Activated CD4-positive, alpha-beta T cell treated with anti-CD3 and anti-CD28 coated beads, Interleukin-2, amount 10 ng/mL, durations not matched to agents 7 days and 5 days (primary cell): ENCODE measurements at regions not wholly inside any gene's neighbourhood (a gene's known extent, or its start where the extent isn't known, plus 50 kb on each side); places are given as distances from the start of the nearest gene placed in this dataset.

Experiments used
- CTCF ChIA-PET: fragments of 350-600 bp; sonication (Branson Sonifier 250); formaldehyde crosslinking; loops from one replicate; lab custom pipeline; 2021; ENCODE audit warnings: antibody characterized with exemption; lab: Charles Lee
- POLR2A ChIA-PET: fragments of 350-600 bp; sonication (Branson Sonifier 250); formaldehyde crosslinking; loops from one replicate; lab custom pipeline; 2021; ENCODE audit warnings: antibody characterized with exemption; lab: Charles Lee
- DNase-seq: peaks from one replicate; pipeline ENCODE4 v3.0.0-alpha.2; 2020
- H3K27ac Mint-ChIP-seq: one replicate; pipeline ENCODE4 v1.8.0; 2021; ENCODE audit warnings: mild to moderate bottlenecking, moderate library complexity, mixed read lengths
- H3K27me3 Mint-ChIP-seq: one replicate; pipeline ENCODE4 v1.8.0; 2021; ENCODE audit warnings: mixed read lengths
- H3K36me3 Mint-ChIP-seq: one replicate; pipeline ENCODE4 v1.8.0; 2021; ENCODE audit warnings: low read depth, mixed read lengths
- H3K4me1 Mint-ChIP-seq: one replicate; pipeline ENCODE4 v1.8.0; 2021; ENCODE audit warnings: mixed read lengths
- H3K4me3 Mint-ChIP-seq: one replicate; pipeline ENCODE4 v1.8.0; 2021; ENCODE audit warnings: mild to moderate bottlenecking, moderate library complexity, mixed read lengths
- H3K9me3 Mint-ChIP-seq: one replicate; pipeline ENCODE4 v1.8.0; 2021; ENCODE audit warnings: mixed read lengths

GRCh38 chr5:144566747-144567420 lies 396.2 kb downstream of the KCTD16 start:
- DNase-seq = no peak
- no peak overlapping the region for H3K27ac Mint-ChIP-seq
- no peak overlapping the region for H3K4me3 Mint-ChIP-seq
- H3K9me3 Mint-ChIP-seq = peaks cover 15% of the 10 kb centered on the region
- H3K27me3 Mint-ChIP-seq = no peaks in the 10 kb centered on the region
- no peaks in the 10 kb centered on the region for H3K4me1 Mint-ChIP-seq
- POLR2A ChIA-PET = no interaction called here
- CTCF ChIA-PET = no interaction called here
- H3K36me3 Mint-ChIP-seq = no peaks in the 10 kb centered on the region

DNA sequence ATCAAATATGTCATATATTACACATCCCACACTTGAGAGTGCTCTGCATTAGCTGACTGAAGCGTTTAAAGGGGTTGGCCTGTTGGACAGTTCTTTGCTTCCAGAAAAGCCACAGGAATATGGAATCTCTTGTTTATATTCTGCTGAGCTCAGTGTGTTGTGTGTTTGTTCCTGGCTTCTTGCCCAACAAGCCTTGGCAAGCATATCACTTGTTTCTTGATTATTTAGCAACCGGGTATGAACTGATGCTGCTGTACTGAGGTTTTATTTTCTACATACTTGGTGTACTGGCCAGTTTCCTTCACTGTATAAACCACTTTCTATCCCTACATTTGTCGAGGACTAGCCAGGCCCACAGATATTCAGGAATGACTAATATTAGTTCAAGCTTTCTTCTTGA lies 378.9 kb downstream of the KCTD16 start:
- no peaks in the 10 kb centered on the region for H3K27me3 Mint-ChIP-seq

DNA sequence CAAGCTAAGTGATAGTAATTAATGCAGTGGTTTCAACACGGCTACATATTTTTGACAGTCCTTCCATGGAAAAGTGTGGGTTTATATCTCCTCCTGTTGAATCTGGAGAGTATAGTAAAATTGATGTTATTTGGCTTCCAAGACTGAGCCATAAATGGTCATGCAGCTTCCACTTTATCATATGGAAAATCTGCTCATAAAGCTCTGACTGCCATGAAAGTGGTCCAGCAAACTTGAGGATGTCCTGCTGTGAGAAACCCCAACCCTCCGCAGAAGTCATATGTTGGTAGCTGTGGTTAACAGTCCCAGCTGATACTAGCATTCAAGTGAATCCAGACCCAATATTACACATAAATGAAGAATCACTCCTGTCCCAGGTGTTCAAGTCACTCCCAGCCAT lies 378.3 kb downstream of the KCTD16 start:
- CTCF ChIA-PET = no interaction called here
- no peaks in the 10 kb centered on the region for H3K36me3 Mint-ChIP-seq
- POLR2A ChIA-PET = no interaction called here
- H3K9me3 Mint-ChIP-seq = peaks cover 3% of the 10 kb centered on the region
- H3K4me1 Mint-ChIP-seq = no peaks in the 10 kb centered on the region
- H3K4me3 Mint-ChIP-seq = no peak overlapping the region
- no peak overlapping the region for H3K27ac Mint-ChIP-seq
- DNase-seq = no peak
- no peaks in the 10 kb centered on the region for H3K27me3 Mint-ChIP-seq

More for the DNA sequence above, 378.9 kb downstream of the KCTD16 start:
- H3K27ac Mint-ChIP-seq = no peak overlapping the region
- no peaks in the 10 kb centered on the region for H3K36me3 Mint-ChIP-seq
- no peaks in the 10 kb centered on the region for H3K4me1 Mint-ChIP-seq
- CTCF ChIA-PET = no interaction called here
- H3K9me3 Mint-ChIP-seq = peaks cover 3% of the 10 kb centered on the region
- POLR2A ChIA-PET = no interaction called here
- no peak overlapping the region for H3K4me3 Mint-ChIP-seq
- no peak for DNase-seq

DNA sequence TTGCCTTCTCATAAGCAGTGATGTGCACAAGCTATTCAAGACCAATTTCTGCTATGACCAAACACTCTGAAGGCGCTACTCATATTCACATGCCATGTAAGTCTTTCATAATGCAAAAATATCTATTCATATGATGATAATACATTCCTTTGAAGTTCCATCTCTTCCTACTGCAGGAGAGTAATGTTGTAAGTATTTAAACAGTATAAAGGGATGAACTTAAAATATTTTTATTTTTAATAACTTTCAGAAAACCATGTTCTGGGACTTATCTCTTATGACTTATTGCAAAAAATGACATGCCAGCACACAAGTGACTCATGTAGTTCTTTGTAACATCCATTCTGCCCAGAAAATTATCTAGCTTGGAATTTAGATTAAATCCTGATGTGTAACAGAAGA lies 376.4 kb downstream of the KCTD16 start:
- DNase-seq = no peak
- no peaks in the 10 kb centered on the region for H3K36me3 Mint-ChIP-seq
- ChIA-PET CTCF (interaction anchor here (0.6 kb wide), 1 partner anchor 350 kb away, joined by 3 read pairs; no protein-coding TSS in a partner anchor), POLR2A (no interaction called here)
- H3K4me1 Mint-ChIP-seq = no peaks in the 10 kb centered on the region
- no peaks in the 10 kb centered on the region for H3K27me3 Mint-ChIP-seq
- H3K4me3 Mint-ChIP-seq = no peak overlapping the region
- H3K9me3 Mint-ChIP-seq = peaks cover 3% of the 10 kb centered on the region
- no peak overlapping the region for H3K27ac Mint-ChIP-seq

DNA sequence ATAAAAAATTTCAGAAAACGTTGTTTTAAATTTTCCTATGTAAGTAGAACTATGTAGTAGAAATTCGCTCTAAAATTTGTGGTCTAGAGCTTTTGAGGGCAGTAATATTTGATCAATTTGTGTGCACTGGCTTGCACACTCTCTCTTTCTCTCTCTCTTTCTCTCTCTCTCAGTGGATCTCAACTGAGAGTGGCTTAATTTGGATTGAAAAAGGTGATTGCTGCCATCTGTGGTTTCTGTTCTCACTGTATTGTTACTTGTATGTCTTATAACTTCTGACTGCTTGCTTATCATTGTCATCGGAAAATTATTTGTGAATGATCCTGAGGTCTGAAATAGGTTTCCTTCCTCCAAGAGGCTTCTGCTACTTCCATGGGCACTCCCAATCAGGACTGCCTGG lies 368.2 kb downstream of the KCTD16 start:
- ChIA-PET CTCF (no interaction called here), POLR2A (no interaction called here)
- no peaks in the 10 kb centered on the region for H3K36me3 Mint-ChIP-seq
- H3K27ac Mint-ChIP-seq = no peak overlapping the region
- no peaks in the 10 kb centered on the region for H3K4me1 Mint-ChIP-seq
- peaks cover 3% of the 10 kb centered on the region for H3K9me3 Mint-ChIP-seq
- no peak for DNase-seq
- H3K27me3 Mint-ChIP-seq = no peaks in the 10 kb centered on the region
- H3K4me3 Mint-ChIP-seq = no peak overlapping the region
